Ovary (tissue), 3 donors: ENCODE measurements at regions not wholly inside any gene's neighbourhood (a gene's known extent, or its start where the extent isn't known, plus 50 kb on each side); places are given as distances from the start of the nearest gene placed in this dataset.

Source experiments
- POLR2A ChIP-seq: fragments of 450-650 bp; IDR thresholded peaks from one replicate; pipeline ENCODE4 v1.6.1; 2017; ENCODE audit warnings: antibody characterized with exemption, mild to moderate bottlenecking, moderate library complexity
- TF ChIP-seq, protein P1 (sequence below), 3 donors: fragments of 450-650 bp in 2 of 3; fragments of 200-600 bp in 1 of 3; IDR thresholded peaks; one replicate each; pipeline versions ENCODE4 v1.5.1 to v1.8.0; 2016 to 2022; ENCODE audit warnings: antibody characterized with exemption in 3 of 3, mild to moderate bottlenecking in 1 of 3
- donor health status: DM: no; HTN: no; CAD: no.

- TF ChIP-seq, protein P1, sequence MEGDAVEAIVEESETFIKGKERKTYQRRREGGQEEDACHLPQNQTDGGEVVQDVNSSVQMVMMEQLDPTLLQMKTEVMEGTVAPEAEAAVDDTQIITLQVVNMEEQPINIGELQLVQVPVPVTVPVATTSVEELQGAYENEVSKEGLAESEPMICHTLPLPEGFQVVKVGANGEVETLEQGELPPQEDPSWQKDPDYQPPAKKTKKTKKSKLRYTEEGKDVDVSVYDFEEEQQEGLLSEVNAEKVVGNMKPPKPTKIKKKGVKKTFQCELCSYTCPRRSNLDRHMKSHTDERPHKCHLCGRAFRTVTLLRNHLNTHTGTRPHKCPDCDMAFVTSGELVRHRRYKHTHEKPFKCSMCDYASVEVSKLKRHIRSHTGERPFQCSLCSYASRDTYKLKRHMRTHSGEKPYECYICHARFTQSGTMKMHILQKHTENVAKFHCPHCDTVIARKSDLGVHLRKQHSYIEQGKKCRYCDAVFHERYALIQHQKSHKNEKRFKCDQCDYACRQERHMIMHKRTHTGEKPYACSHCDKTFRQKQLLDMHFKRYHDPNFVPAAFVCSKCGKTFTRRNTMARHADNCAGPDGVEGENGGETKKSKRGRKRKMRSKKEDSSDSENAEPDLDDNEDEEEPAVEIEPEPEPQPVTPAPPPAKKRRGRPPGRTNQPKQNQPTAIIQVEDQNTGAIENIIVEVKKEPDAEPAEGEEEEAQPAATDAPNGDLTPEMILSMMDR (IDR thresholded peaks at IDR 0.05) = no peak
- no peak for TF ChIP-seq POLR2A
Observed at GRCh38 chr12:131445184-131445774, 265.6 kb upstream of the SFSWAP start.
